ENCODE measurements at regions not wholly inside any gene's neighbourhood (a gene's known extent, or its start where the extent isn't known, plus 50 kb on each side); places are given as distances from the start of the nearest gene placed in this dataset.

GRCh38 chr15:96992817-96993216, 662.3 kb downstream of the NR2F2 start:
- no peak overlapping the region for H3K4me3 ChIP-seq (ENCODE audit: low read depth, low read length, poor library complexity, severe bottlenecking)
- intact Hi-C loops (cut with micrococcal nuclease; ENCODE audit: unreplicated experiment): no loop called here
- no peaks in the 10 kb centered on the region for H3K4me1 ChIP-seq (ENCODE audit: insufficient read depth, low read length, poor library complexity, severe bottlenecking)
- DNase-seq (ENCODE audit: low spot score): no peak
- TF ChIP-seq EZH2phosphoT487 (IDR thresholded peaks at IDR 0.05; ENCODE audit: borderline replicate concordance, low read depth, low read length): no peak
- no peak for TF ChIP-seq CTCF (conservative IDR thresholded peaks at IDR 0.05; ENCODE audit: low read length)
- ChIA-PET CTCF (ENCODE audit: unreplicated experiment) (no interaction called here), POLR2A (interaction anchor here (0.6 to 0.7 kb wide), 2 partner anchors 45 to 631 kb away, joined by 3 to 4 read pairs; no protein-coding TSS in a partner anchor)
- no peak overlapping the region for H3K27ac ChIP-seq (ENCODE audit: low read depth, low read length, poor library complexity, severe bottlenecking)
- no peaks in the 10 kb centered on the region for H3K9me2 ChIP-seq (ENCODE audit: insufficient read depth, low read length)
- H3K79me2 ChIP-seq (ENCODE audit: insufficient read depth, low read depth, low read length): no peaks in the 10 kb centered on the region
- BruUV-seq (replicated peaks): no TSS peak
- no peaks in the 10 kb centered on the region for H3K9me3 ChIP-seq (ENCODE audit: low read length)
- H3K36me3 ChIP-seq (ENCODE audit: insufficient read depth, low read length): no peaks in the 10 kb centered on the region
- no peaks in the 10 kb centered on the region for H4K20me1 ChIP-seq (ENCODE audit: insufficient read depth, low read length)
- H2AFZ ChIP-seq (ENCODE audit: low read length): no peak overlapping the region
- H3K4me2 ChIP-seq (ENCODE audit: low read length): no peak overlapping the region

GRCh38 chr15:96997538-96997937, 667.0 kb downstream of the NR2F2 start:
- H4K20me1 ChIP-seq (ENCODE audit: insufficient read depth, low read length): no peaks in the 10 kb centered on the region
- H3K9me3 ChIP-seq (ENCODE audit: low read length): no peaks in the 10 kb centered on the region
- intact Hi-C loops (cut with micrococcal nuclease; ENCODE audit: unreplicated experiment): no loop called here
- H3K4me3 ChIP-seq (ENCODE audit: low read depth, low read length, poor library complexity, severe bottlenecking): no peak overlapping the region
- BruUV-seq (replicated peaks): no TSS peak
- TF ChIP-seq EZH2phosphoT487 (IDR thresholded peaks at IDR 0.05; ENCODE audit: borderline replicate concordance, low read depth, low read length) (no peak), CTCF (conservative IDR thresholded peaks at IDR 0.05; ENCODE audit: low read length) (no peak)
- ChIA-PET CTCF (ENCODE audit: unreplicated experiment) (no interaction called here), POLR2A (no interaction called here)
- H3K4me2 ChIP-seq (ENCODE audit: low read length): no peak overlapping the region
- H3K79me2 ChIP-seq (ENCODE audit: insufficient read depth, low read depth, low read length): no peaks in the 10 kb centered on the region
- H3K36me3 ChIP-seq (ENCODE audit: insufficient read depth, low read length): no peaks in the 10 kb centered on the region
- no peaks in the 10 kb centered on the region for H3K9me2 ChIP-seq (ENCODE audit: insufficient read depth, low read length)
- no peak overlapping the region for H2AFZ ChIP-seq (ENCODE audit: low read length)
- no peak overlapping the region for H3K27ac ChIP-seq (ENCODE audit: low read depth, low read length, poor library complexity, severe bottlenecking)
- H3K4me1 ChIP-seq (ENCODE audit: insufficient read depth, low read length, poor library complexity, severe bottlenecking): no peaks in the 10 kb centered on the region
- DNase-seq (ENCODE audit: low spot score): no peak

GRCh38 chr15:97009031-97009431, 678.5 kb downstream of the NR2F2 start:
- no peak for DNase-seq (ENCODE audit: low spot score)
- H2AFZ ChIP-seq (ENCODE audit: low read length): no peak overlapping the region
- ChIA-PET CTCF (ENCODE audit: unreplicated experiment) (no interaction called here), POLR2A (interaction anchor here (0.6 kb wide), 1 partner anchor 59 kb away, joined by 3 read pairs; no protein-coding TSS in a partner anchor)
- intact Hi-C loops (cut with micrococcal nuclease; ENCODE audit: unreplicated experiment): no loop called here
- no peaks in the 10 kb centered on the region for H3K79me2 ChIP-seq (ENCODE audit: insufficient read depth, low read depth, low read length)
- no peaks in the 10 kb centered on the region for H3K36me3 ChIP-seq (ENCODE audit: insufficient read depth, low read length)
- TF ChIP-seq EZH2phosphoT487 (IDR thresholded peaks at IDR 0.05; ENCODE audit: borderline replicate concordance, low read depth, low read length): no peak
- H4K20me1 ChIP-seq (ENCODE audit: insufficient read depth, low read length): no peaks in the 10 kb centered on the region
- H3K9me2 ChIP-seq (ENCODE audit: insufficient read depth, low read length): no peaks in the 10 kb centered on the region
- no peak overlapping the region for H3K27ac ChIP-seq (ENCODE audit: low read depth, low read length, poor library complexity, severe bottlenecking)
- H3K9me3 ChIP-seq (ENCODE audit: low read length): no peaks in the 10 kb centered on the region
- no peak overlapping the region for H3K4me3 ChIP-seq (ENCODE audit: low read depth, low read length, poor library complexity, severe bottlenecking)
- no TSS peak for BruUV-seq (replicated peaks)
- H3K4me2 ChIP-seq (ENCODE audit: low read length): no peak overlapping the region
- no peaks in the 10 kb centered on the region for H3K4me1 ChIP-seq (ENCODE audit: insufficient read depth, low read length, poor library complexity, severe bottlenecking)
